HepG2 (cell line): ENCODE measurements at regions not wholly inside any gene's neighbourhood (a gene's known extent, or its start where the extent isn't known, plus 50 kb on each side); places are given as distances from the start of the nearest gene placed in this dataset.

ENCODE experiments used
- ADNP ChIP-seq: sonication (generic); formaldehyde crosslinking; IDR thresholded peaks from 2 replicates; pipeline ENCODE4 v1.4.0; 2020; ENCODE audit warnings: missing genetic modification reagents
- BHLHE40 ChIP-seq: IDR thresholded peaks from 2 replicates; pipeline ENCODE4 v1.6.1; 2011; ENCODE audit warnings: low read length, improper control_type of control experiment
- HOXA7 ChIP-seq: sonication (generic); formaldehyde crosslinking; IDR thresholded peaks from 2 replicates; pipeline ENCODE4 v1.8.1; 2022; ENCODE audit warnings: mild to moderate bottlenecking, missing genetic modification reagents, moderate library complexity
- KDM4B ChIP-seq: sonication (generic); formaldehyde crosslinking; IDR thresholded peaks from 2 replicates; pipeline ENCODE4 v1.4.0; 2020; ENCODE audit warnings: missing genetic modification reagents
- MBD4 ChIP-seq: IDR thresholded peaks from 2 replicates; pipeline ENCODE4 v1.6.1; 2012; ENCODE audit warnings: low read length, inconsistent platforms, borderline replicate concordance
- TEAD2 ChIP-seq: sonication (generic); formaldehyde crosslinking; IDR thresholded peaks from 2 replicates; pipeline ENCODE4 v1.9.0; 2021; ENCODE audit warnings: missing genetic modification reagents
- WIZ ChIP-seq: sonication (generic); formaldehyde crosslinking; IDR thresholded peaks from 2 replicates; pipeline ENCODE4 v1.5.1; 2020; ENCODE audit warnings: mild to moderate bottlenecking, missing genetic modification reagents
- ZFP36L1 ChIP-seq: sonication (generic); formaldehyde crosslinking; IDR thresholded peaks from 2 replicates; pipeline ENCODE4 v1.8.0; 2022; ENCODE audit warnings: mild to moderate bottlenecking, missing genetic modification reagents, moderate library complexity
- ZNF317 ChIP-seq: sonication (generic); formaldehyde crosslinking; IDR thresholded peaks from 2 replicates; pipeline ENCODE4 v1.5.0; 2020; ENCODE audit warnings: mild to moderate bottlenecking, missing genetic modification reagents
- TF ChIP-seq, protein P1 (sequence below): IDR thresholded peaks from 2 replicates; pipeline ENCODE4 v1.6.1; 2016; ENCODE audit warnings: missing biosample characterization, missing genetic modification reagents, low read depth
- TF ChIP-seq, protein P2 (sequence below): sonication (generic); formaldehyde crosslinking; IDR thresholded peaks from 2 replicates; pipeline ENCODE4 v1.4.0; 2020; ENCODE audit warnings: mild to moderate bottlenecking, missing genetic modification reagents
- TF ChIP-seq, protein P3 (sequence below): sonication (generic); formaldehyde crosslinking; IDR thresholded peaks from 2 replicates; pipeline ENCODE4 v1.5.1; 2020; ENCODE audit warnings: mild to moderate bottlenecking, missing genetic modification reagents, moderate library complexity
- TF ChIP-seq, protein P4 (sequence below): IDR thresholded peaks from 2 replicates; pipeline ENCODE4 v1.6.1; 2016; ENCODE audit warnings: mild to moderate bottlenecking, missing biosample characterization, missing genetic modification reagents
- TF ChIP-seq, protein P5 (sequence below): IDR thresholded peaks from 2 replicates; pipeline ENCODE4 v1.6.1; 2016; ENCODE audit warnings: low read depth, missing genetic modification reagents, missing compliant biosample characterization

DNA sequence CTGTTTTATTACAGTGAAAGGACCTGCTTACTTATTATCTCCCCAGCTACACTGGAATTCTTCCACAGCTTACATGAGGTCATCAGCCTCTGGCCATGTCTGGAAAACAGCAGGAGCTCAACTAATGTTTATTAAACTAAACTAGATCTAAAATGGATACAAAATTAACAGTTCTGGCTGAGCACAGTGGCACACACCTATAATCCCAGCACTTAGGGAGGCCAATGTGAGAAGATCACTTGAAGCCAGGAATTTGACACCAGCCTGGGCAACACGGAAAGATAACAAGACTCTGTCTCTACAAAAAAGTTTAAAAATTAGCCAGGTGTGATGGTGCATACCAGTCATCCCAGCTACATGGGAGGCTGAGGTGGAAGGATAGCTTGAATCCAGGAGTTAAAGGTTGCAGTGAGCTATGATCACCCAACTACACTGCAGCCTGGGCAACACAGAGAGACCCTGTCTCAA is 220.8 kb upstream of the MARCKS start (continued):
- no peak for TF ChIP-seq ADNP (CRISPR knock-in tag)
- TF ChIP-seq BHLHE40 = no peak
- TF ChIP-seq, protein P1, sequence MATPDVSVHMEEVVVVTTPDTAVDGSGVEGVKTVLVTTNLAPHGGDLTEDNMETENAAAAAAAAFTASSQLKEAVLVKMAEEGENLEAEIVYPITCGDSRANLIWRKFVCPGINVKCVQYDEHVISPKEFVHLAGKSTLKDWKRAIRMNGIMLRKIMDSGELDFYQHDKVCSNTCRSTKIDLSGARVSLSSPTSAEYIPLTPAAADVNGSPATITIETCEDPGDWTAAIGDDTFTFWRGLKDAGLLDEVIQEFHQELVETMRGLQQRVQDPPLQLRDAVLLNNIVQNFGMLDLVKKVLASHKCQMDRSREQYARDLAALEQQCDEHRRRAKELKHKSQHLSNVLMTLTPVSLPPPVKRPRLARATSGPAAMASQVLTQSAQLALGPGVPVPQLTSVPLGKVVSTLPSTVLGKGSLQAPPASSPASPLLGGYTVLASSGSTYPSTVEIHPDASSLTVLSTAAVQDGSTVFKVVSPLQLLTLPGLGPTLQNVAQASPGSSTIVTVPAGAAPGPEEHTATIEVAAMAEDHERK (CRISPR knock-in tag) = no peak
- TF ChIP-seq, protein P2, sequence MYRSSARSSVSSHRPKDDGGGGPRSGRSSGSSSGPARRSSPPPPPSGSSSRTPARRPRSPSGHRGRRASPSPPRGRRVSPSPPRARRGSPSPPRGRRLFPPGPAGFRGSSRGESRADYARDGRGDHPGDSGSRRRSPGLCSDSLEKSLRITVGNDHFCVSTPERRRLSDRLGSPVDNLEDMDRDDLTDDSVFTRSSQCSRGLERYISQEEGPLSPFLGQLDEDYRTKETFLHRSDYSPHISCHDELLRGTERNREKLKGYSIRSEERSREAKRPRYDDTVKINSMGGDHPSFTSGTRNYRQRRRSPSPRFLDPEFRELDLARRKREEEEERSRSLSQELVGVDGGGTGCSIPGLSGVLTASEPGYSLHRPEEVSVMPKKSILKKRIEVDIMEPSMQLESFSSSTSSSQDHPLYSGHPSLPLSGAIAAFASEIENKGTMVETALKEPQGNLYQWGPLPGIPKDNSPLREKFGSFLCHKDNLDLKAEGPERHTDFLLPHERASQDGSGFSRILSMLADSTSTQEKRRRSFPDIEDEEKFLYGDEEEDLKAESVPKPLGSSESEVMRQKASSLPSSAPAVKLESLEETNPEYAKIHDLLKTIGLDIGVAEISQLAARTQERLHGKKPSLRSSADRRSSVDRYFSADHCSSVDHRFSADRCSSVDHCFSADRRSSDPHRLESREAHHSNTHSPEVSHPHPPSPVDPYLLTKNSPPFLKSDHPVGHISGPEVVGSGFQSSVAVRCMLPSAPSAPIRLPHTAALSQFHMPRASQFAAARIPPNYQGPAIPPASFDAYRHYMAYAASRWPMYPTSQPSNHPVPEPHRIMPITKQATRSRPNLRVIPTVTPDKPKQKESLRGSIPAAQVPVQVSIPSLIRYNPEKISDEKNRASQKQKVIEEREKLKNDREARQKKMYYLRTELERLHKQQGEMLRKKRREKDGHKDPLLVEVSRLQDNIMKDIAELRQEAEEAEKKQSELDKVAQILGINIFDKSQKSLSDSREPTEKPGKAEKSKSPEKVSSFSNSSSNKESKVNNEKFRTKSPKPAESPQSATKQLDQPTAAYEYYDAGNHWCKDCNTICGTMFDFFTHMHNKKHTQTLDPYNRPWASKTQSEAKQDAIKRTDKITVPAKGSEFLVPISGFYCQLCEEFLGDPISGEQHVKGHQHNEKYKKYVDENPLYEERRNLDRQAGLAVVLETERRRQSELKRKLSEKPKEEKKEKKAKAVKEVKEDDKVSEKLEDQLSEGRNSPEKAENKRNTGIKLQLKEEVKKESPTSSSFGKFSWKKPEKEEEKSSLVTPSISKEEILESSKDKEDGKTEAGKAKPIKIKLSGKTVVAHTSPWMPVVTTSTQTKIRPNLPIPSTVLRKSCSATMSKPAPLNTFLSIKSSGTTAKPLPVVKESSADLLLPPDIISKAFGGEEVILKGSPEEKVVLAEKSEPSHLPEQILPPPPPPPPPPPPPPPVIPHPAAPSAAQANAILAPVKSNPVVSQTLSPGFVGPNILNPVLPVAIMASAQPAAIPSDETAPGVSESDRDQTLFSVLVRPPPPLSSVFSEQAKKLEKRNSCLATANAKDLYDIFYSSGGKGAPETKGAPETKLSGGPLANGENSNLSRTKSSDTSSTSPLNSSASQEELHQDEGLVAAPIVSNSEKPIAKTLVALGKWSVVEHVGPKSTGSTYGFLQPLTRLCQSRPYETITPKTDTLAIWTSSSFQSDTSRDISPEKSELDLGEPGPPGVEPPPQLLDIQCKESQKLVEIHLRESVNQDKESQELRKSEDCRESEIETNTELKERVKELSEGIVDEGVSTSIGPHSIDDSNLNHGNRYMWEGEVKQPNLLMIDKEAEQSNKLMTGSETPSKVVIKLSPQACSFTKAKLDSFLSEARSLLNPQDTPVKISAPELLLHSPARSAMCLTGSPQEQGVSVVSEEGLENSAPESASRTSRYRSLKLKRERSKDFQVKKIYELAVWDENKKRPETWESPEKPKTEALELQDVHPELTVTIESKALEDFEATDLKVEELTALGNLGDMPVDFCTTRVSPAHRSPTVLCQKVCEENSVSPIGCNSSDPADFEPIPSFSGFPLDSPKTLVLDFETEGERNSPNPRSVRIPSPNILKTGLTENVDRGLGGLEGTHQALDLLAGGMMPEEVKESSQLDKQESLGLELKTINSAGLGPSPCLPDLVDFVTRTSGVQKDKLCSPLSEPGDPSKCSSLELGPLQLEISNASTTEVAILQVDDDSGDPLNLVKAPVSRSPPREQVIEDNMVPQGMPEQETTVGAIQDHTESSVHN (CRISPR knock-in tag) = no peak
- TF ChIP-seq ZFP36L1 (CRISPR knock-in tag) = peak; percentile 62; the same call in 1 of the 2 replicates
- no peak for TF ChIP-seq WIZ
- TF ChIP-seq, protein P3, sequence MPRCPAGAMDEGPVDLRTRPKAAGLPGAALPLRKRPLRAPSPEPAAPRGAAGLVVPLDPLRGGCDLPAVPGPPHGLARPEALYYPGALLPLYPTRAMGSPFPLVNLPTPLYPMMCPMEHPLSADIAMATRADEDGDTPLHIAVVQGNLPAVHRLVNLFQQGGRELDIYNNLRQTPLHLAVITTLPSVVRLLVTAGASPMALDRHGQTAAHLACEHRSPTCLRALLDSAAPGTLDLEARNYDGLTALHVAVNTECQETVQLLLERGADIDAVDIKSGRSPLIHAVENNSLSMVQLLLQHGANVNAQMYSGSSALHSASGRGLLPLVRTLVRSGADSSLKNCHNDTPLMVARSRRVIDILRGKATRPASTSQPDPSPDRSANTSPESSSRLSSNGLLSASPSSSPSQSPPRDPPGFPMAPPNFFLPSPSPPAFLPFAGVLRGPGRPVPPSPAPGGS (CRISPR knock-in tag) = no peak
- TF ChIP-seq, protein P4, sequence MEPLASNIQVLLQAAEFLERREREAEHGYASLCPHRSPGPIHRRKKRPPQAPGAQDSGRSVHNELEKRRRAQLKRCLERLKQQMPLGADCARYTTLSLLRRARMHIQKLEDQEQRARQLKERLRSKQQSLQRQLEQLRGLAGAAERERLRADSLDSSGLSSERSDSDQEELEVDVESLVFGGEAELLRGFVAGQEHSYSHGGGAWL (CRISPR knock-in tag) = no peak
- no peak for TF ChIP-seq ZNF317 (CRISPR knock-in tag)
- TF ChIP-seq HOXA7 (CRISPR knock-in tag) = no peak
- no peak for TF ChIP-seq MBD4
- no peak for TF ChIP-seq TEAD2
- TF ChIP-seq, protein P5, sequence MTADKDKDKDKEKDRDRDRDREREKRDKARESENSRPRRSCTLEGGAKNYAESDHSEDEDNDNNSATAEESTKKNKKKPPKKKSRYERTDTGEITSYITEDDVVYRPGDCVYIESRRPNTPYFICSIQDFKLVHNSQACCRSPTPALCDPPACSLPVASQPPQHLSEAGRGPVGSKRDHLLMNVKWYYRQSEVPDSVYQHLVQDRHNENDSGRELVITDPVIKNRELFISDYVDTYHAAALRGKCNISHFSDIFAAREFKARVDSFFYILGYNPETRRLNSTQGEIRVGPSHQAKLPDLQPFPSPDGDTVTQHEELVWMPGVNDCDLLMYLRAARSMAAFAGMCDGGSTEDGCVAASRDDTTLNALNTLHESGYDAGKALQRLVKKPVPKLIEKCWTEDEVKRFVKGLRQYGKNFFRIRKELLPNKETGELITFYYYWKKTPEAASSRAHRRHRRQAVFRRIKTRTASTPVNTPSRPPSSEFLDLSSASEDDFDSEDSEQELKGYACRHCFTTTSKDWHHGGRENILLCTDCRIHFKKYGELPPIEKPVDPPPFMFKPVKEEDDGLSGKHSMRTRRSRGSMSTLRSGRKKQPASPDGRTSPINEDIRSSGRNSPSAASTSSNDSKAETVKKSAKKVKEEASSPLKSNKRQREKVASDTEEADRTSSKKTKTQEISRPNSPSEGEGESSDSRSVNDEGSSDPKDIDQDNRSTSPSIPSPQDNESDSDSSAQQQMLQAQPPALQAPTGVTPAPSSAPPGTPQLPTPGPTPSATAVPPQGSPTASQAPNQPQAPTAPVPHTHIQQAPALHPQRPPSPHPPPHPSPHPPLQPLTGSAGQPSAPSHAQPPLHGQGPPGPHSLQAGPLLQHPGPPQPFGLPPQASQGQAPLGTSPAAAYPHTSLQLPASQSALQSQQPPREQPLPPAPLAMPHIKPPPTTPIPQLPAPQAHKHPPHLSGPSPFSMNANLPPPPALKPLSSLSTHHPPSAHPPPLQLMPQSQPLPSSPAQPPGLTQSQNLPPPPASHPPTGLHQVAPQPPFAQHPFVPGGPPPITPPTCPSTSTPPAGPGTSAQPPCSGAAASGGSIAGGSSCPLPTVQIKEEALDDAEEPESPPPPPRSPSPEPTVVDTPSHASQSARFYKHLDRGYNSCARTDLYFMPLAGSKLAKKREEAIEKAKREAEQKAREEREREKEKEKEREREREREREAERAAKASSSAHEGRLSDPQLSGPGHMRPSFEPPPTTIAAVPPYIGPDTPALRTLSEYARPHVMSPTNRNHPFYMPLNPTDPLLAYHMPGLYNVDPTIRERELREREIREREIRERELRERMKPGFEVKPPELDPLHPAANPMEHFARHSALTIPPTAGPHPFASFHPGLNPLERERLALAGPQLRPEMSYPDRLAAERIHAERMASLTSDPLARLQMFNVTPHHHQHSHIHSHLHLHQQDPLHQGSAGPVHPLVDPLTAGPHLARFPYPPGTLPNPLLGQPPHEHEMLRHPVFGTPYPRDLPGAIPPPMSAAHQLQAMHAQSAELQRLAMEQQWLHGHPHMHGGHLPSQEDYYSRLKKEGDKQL (CRISPR knock-in tag) = no peak
- no peak for TF ChIP-seq KDM4B (CRISPR knock-in tag)
